GM18507 (cell line): ENCODE measurements at regions not wholly inside any gene's neighbourhood (a gene's known extent, or its start where the extent isn't known, plus 50 kb on each side); places are given as distances from the start of the nearest gene placed in this dataset.
"Not testable (repeated sequence)": the region's sequence is repeated elsewhere in the genome, so short reads cannot be mapped to it uniquely, and the experiment has no call there.

ENCODE experiments used
- DNase-seq: peaks from one replicate; pipeline ENCODE4 v3.0.0; 2011; ENCODE audit warnings: low read depth; ENCODE audit not compliant: insufficient read length; ENCODE audit errors: extremely low spot score
- FAIRE-seq: peaks from 2 replicates; lab custom pipeline; 2011; peaks lifted over from hg19 to GRCh38; lab: Jason Lieb, UNC

- FAIRE-seq, DNase-seq: not testable (repeated sequence)
These were observed 372.6 kb downstream of the CDC5L start for GRCh38 chr6:44760116-44760515.

DNA sequence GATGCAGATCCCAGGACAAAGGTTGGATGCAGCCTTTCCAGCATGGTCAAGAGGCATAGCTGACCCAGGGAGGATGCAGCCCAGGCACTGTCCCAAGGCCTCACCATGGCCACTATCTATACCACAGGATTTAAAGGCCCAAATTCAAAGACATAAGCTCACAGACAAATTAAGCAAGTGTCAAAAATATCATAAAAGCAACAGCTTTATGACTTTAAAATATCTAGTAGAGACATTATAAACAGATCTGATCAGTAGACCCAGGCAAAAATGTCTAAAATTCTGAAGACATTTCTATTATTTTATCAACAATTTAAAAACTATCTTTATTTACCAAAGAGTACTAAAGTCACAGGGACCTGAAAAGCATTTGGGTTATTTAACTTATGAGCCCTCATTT, 373.5 kb downstream of the CDC5L start:
- FAIRE-seq (no peak), DNase-seq (no peak)

DNA sequence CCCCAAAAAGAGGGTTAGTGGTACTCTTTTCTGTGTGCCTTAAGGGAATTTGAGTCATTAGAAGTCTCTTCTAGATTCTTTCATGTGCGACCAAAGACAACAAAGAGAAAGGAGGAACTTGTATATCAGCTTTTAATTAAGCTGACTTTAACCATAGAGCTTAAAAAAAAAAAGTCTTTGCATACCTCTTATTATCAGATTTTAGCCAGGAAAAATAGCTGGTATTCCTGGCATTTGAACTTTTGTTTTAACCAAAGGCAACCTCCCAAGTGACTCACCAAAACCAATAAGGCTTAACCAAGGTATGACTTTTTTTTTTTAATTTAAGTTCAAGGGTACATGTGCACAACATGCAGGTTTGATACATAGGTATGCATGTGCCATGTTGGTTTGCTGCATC, 375.0 kb downstream of the CDC5L start:
- no peak for DNase-seq
- no peak for FAIRE-seq

GRCh38 chr6:44771647-44772415, 384.3 kb downstream of the CDC5L start:
- no peak for DNase-seq
- FAIRE-seq = no peak

DNA sequence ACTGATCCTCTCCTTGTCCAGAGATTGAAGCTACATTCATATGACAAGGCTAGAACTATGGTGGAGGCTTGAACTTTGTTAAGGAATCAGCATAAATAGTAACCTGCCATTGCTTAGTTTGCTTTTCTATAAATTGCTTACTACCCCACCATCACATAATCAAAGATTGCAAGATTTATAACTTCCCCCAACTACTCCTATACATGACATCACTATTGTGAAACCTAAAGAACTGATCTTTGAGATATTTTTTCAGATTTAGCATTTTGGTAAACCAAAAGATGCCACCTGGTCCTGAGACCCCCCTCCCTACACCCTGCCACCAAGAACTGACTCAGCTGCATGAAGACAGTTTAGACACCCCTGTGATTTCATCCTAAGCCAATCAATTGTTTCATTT, 385.3 kb downstream of the CDC5L start:
- no peak for DNase-seq

GRCh38 chr6:44775121-44775520, 387.6 kb downstream of the CDC5L start:
- no peak for FAIRE-seq
- DNase-seq = no peak

More for the DNA sequence above, 385.3 kb downstream of the CDC5L start:
- FAIRE-seq = no peak

- FAIRE-seq (no peak), DNase-seq (no peak)
These were observed 388.8 kb downstream of the CDC5L start for GRCh38 chr6:44776344-44776743.

DNA sequence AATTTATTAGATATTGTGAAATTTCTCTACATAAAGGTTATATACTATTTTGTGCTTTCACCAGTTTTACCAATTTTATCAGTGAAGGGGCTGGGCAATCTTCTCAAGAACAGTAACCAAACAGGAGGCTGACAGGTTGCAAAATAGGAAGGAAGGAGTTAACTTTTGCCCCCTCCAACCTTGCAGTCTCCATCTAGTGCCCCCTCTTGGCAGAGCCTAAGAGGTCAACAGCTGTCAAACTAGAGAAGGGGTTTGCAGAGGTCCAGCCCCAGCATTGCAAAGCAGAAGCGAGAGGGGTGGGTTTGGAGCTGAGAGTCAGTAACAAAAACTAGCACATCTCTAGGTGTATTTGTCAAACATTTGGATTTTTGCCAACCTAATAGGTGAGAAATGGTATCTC, 391.0 kb downstream of the CDC5L start:
- FAIRE-seq = no peak
- no peak for DNase-seq
